ENCODE measurements at regions not wholly inside any gene's neighbourhood (a gene's known extent, or its start where the extent isn't known, plus 50 kb on each side); places are given as distances from the start of the nearest gene placed in this dataset.

GRCh38 chr5:125660231-125660895, 762.8 kb upstream of the GRAMD2B start:
- intact Hi-C loops (cut with micrococcal nuclease) = loop anchor here (1.0 kb wide), 1 partner anchor 248 kb away; no protein-coding TSS in a partner anchor
- peak overlapping the region; percentile 70 for H2AFZ ChIP-seq (ENCODE audit: low read depth, low read length)
- H3K79me2 ChIP-seq (ENCODE audit: control insufficient read depth, insufficient read depth, low read length) = no peaks in the 10 kb centered on the region
- DNase-seq (ENCODE audit: low read depth, low spot score) (peak; percentile 62), FAIRE-seq (peak; percentile 56)
- dilution Hi-C loops (cut with MboI; ENCODE audit: extremely low pct_ligation_motif_present, low sequenced_read_pairs) = no loop called here
- no peaks in the 10 kb centered on the region for H3K9me1 ChIP-seq (replicated peaks; ENCODE audit: control insufficient read depth, extremely low read depth, insufficient read depth, low read length)
- ChIA-PET POLR2A (no interaction called here), CTCF (no interaction called here)
- no peaks in the 10 kb centered on the region for H4K20me1 ChIP-seq (replicated peaks; ENCODE audit: control insufficient read depth, extremely low read depth, insufficient read depth, low read length)
- H3K9me3 ChIP-seq (replicated peaks; ENCODE audit: control insufficient read depth, insufficient read depth, low read length) = no peaks in the 10 kb centered on the region
- peak overlapping the region; percentile 81 for H3K27ac ChIP-seq (ENCODE audit: insufficient read depth, low read depth, low read length)
- peak overlapping the region; percentile 78 for H3K4me2 ChIP-seq (ENCODE audit: insufficient read depth, low read length)
- TF ChIP-seq CTCF (IDR thresholded peaks at IDR 0.05; ENCODE audit: extremely low read depth in 1 of 2, insufficient read depth in 1 of 2, low read depth in 1 of 2, low read length in 2 of 2) = no peak
- peak; percentile 36 for TF ChIP-seq GATA2 (IDR thresholded peaks at IDR 0.05; ENCODE audit: insufficient read depth, insufficient read length, low read depth, low read length)
- H3K27me3 ChIP-seq (ENCODE audit: control insufficient read depth in 2 of 2, insufficient read depth in 2 of 2, low read length in 2 of 2) = no peaks in the 10 kb centered on the region
- TSS peak; percentile 81 for BruUV-seq (replicated peaks)
- H3K36me3 ChIP-seq (ENCODE audit: control insufficient read depth in 2 of 2, extremely low read depth in 1 of 2, insufficient read depth in 2 of 2, low read length in 2 of 2) = no peaks in the 10 kb centered on the region
- peak overlapping the region; percentile 43 for H3K9ac ChIP-seq (replicated peaks; ENCODE audit: extremely low read depth, insufficient read depth, low read length)
- peak overlapping the region in 1 of 3 experiments; percentile 21 for H3K4me3 ChIP-seq (replicated peaks in 1 of 3; ENCODE audit: insufficient read depth in 1 of 3, low read depth in 1 of 3, low read length in 3 of 3)
- H3K4me1 ChIP-seq (ENCODE audit: control insufficient read depth, extremely low read depth, insufficient read depth, low read length) = peaks cover 22% of the 10 kb centered on the region

- no peak overlapping the region for H2AFZ ChIP-seq (ENCODE audit: low read depth, low read length)
- TF ChIP-seq MAX (IDR thresholded peaks at IDR 0.05; ENCODE audit: insufficient read depth, insufficient read length) (no peak), CTCF (IDR thresholded peaks at IDR 0.05; ENCODE audit: extremely low read depth in 1 of 2, insufficient read depth in 1 of 2, low read depth in 1 of 2, low read length in 2 of 2) (no peak)
- peaks cover 22% of the 10 kb centered on the region for H3K4me1 ChIP-seq (ENCODE audit: control insufficient read depth, extremely low read depth, insufficient read depth, low read length)
- ChIA-PET CTCF (no interaction called here), POLR2A (no interaction called here)
- H3K4me2 ChIP-seq (ENCODE audit: insufficient read depth, low read length) = no peak overlapping the region
- H3K9ac ChIP-seq (replicated peaks; ENCODE audit: extremely low read depth, insufficient read depth, low read length) = no peak overlapping the region
- no peaks in the 10 kb centered on the region for H3K9me1 ChIP-seq (replicated peaks; ENCODE audit: control insufficient read depth, extremely low read depth, insufficient read depth, low read length)
- no peaks in the 10 kb centered on the region for H3K36me3 ChIP-seq (ENCODE audit: control insufficient read depth in 2 of 2, extremely low read depth in 1 of 2, insufficient read depth in 2 of 2, low read length in 2 of 2)
- H3K27ac ChIP-seq (ENCODE audit: insufficient read depth, low read depth, low read length) = no peak overlapping the region
- H4K20me1 ChIP-seq (replicated peaks; ENCODE audit: control insufficient read depth, extremely low read depth, insufficient read depth, low read length) = no peaks in the 10 kb centered on the region
- dilution Hi-C loops (cut with MboI; ENCODE audit: extremely low pct_ligation_motif_present, low sequenced_read_pairs) = no loop called here
- BruUV-seq (replicated peaks) = no TSS peak
- no peak overlapping the region for H3K4me3 ChIP-seq (replicated peaks in 1 of 3; ENCODE audit: insufficient read depth in 1 of 3, low read depth in 1 of 3, low read length in 3 of 3)
- H3K27me3 ChIP-seq (ENCODE audit: control insufficient read depth in 2 of 2, insufficient read depth in 2 of 2, low read length in 2 of 2) = no peaks in the 10 kb centered on the region
- DNase-seq (ENCODE audit: low read depth, low spot score) (no peak), FAIRE-seq (no peak)
- H3K9me3 ChIP-seq (replicated peaks; ENCODE audit: control insufficient read depth, insufficient read depth, low read length) = no peaks in the 10 kb centered on the region
- no peaks in the 10 kb centered on the region for H3K79me2 ChIP-seq (ENCODE audit: control insufficient read depth, insufficient read depth, low read length)
- intact Hi-C loops (cut with micrococcal nuclease) = no loop called here
These were observed 761.6 kb upstream of the GRAMD2B start for GRCh38 chr5:125661584-125661983.

Measured in endothelial cell of umbilical vein (primary cell).